ENCODE measurements at regions not wholly inside any gene's neighbourhood (a gene's known extent, or its start where the extent isn't known, plus 50 kb on each side); places are given as distances from the start of the nearest gene placed in this dataset.

GRCh38 chr18:56221195-56222065, 417.0 kb downstream of the TXNL1 start:
- TF ChIP-seq CTCF (IDR thresholded peaks at IDR 0.05; ENCODE audit: insufficient read depth, low read depth, low read length) (no peak), EZH2 (IDR thresholded peaks at IDR 0.05; ENCODE audit: insufficient read depth, low read length) (no peak)
